ENCODE measurements at regions not wholly inside any gene's neighbourhood (a gene's known extent, or its start where the extent isn't known, plus 50 kb on each side); places are given as distances from the start of the nearest gene placed in this dataset.

DNA sequence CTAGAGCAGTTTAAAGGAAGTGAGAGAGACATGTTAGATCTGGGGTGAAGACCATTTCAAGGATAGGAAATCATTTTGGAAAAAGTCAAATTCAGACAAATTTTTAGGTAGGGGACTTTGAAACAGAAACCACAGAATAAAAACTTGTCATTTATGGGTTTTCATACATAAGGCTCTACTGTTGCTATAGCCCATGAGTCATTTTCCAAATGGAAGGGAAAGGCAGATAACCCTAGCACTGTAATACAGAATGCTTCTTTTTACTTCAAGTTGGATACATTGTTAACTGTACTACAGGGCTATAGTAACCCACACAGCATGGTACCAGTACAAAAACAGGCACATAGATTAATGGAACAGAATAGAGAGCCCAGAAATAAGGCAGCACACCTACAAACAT lies 455.4 kb downstream of the EBF1 start:
- no peak for DNase-seq (ENCODE audit: extremely low read depth, low read depth, low spot score)

DNA sequence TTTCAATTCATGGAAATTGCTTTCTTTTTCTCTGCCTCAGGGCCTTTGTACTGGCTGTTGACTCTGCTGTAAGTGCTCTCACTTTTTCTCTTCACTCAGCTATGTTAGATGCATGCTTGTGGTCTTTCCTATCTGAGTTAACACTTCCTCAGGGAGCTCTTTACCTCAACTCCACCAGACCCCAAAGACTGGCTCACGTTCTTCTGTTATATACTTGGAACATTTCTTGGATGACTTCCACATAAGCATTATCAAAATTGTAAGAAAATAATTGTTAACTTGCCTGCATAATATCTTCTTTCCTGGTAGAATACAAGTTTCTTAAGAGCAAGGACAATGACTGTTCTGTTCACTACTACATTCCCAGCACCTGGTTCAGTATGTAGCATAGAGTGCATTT lies 455.9 kb downstream of the EBF1 start:
- DNase-seq (ENCODE audit: extremely low read depth, low read depth, low spot score): no peak

DNA sequence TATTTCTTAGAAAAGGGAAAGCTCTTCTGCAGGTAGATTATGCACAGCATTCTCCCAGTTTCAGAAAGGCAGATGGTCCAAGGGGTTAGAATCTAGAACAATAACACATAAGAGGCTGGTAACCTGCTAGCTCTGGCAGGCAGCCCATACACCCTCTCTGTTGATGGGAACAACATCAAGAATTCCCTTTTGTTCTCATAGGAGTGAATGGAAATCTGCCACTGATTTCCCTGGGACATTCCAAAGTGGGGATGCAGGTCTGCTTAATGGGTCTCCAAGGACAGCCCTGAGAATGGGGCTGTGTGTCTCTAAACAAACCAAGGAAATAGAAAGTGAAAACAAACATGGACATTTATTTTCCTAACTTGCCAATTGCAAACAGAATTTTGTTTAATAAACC lies 456.8 kb downstream of the EBF1 start:
- no peak for DNase-seq (ENCODE audit: extremely low read depth, low read depth, low spot score)

DNA sequence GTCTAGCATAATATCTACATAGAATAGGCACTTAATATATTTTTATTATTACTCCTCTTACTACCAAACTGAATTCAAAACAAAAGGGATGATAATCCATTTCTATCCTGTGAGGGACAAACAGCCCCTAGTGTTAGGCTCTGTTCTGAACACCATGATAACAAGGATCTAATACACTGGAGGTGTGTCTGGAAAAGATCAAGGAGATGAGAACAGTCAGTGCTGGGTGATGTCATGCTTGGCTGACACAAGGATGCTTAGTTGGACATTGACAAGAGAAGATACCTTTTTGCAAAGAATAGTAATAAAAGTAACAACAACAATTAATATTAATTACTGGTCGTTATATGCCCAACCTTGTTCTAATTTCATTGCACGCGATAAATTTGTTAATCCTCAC lies 458.7 kb downstream of the EBF1 start:
- no peak for DNase-seq (ENCODE audit: extremely low read depth, low read depth, low spot score)

DNA sequence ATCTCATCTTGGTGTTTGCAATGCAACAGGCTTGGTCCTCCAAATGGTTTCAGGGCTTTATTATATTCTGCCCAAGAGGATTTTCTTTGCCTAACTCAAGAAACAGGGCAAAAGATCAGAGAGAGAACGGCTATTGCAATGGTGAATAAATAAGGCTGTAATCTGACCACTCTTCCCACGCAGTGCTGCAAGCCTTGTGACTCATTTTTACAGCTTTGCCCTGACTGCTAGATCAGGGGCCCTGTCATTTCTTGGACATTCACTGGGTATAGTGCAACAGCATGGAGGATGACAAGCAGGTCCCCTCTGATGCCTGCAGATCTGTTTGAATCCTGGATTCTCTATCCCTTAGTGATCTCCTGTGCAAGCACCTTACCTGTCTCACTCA lies 459.1 kb downstream of the EBF1 start:
- no peak for DNase-seq (ENCODE audit: extremely low read depth, low read depth, low spot score)

DNA sequence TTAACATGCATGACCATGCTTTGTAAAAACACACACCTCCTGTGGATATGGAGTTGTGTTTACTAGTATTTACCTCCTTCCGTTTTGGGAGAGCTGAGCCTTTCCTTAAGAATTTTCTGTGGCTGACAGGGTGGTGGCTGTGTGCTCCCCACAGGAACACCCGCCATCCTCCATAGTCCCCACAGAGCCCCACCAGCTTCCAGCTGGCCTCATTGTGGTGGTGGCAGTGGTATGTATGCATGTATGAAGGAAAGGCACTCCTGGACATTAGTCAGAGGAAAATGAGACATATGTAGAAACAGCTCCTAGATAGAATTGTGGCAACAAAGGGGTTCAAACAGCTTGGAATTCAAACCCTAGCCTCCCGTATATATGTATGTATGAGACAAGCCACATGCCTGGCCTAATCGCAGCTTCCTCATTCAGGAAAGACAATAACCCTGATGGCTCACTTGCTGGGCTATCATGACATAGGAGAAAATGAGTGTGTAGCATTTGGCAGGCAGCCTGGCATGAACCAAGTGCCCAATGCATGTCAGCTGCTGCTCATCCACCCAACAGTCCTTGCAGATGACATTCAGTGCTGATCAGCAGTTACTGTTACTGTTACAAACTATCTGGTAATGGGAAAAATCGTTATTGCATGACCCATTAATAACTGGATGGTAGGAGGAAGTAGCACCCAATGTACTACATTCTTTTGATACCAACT lies 459.7 kb downstream of the EBF1 start:
- no peak for DNase-seq (ENCODE audit: extremely low read depth, low read depth, low spot score)

DNA sequence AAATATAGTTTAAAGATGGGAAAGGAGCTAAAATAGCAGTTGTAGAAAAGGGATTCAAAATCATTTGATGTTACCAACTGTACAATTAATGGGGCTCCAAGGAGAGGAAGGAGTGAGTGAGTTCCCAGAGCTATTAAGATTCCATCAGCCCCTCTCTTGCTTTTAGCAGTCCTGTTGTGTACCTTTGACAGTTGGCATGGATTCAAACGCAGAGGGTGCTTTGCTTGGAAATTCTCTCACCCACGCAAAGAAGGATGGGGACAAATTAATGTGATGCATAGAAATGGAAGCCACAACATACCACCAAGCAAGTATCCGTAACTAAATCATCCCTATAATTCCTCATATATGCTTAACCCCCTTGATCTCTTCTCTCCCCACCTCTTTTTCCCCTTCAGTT lies 461.3 kb downstream of the EBF1 start:
- no peak for DNase-seq (ENCODE audit: extremely low read depth, low read depth, low spot score)

DNA sequence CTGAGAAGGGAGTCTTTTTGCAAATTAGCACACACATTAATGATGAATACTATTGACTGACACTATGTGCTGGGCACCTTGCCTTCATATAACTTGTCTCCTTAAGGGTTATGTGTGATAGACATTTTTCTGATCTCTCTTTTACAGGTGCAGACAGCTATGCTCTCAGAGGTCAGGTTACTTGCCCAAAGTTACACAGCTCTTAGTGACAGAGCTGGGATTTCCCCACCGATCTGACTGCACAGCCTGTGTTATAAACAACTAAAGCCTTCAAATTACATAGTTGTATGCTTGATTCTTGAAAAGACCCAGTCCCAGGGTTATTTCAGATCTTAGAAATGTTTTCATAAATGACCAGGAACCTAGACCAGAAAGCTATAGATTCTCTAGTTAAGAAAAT lies 462.7 kb downstream of the EBF1 start:
- DNase-seq (ENCODE audit: extremely low read depth, low read depth, low spot score): no peak

DNA sequence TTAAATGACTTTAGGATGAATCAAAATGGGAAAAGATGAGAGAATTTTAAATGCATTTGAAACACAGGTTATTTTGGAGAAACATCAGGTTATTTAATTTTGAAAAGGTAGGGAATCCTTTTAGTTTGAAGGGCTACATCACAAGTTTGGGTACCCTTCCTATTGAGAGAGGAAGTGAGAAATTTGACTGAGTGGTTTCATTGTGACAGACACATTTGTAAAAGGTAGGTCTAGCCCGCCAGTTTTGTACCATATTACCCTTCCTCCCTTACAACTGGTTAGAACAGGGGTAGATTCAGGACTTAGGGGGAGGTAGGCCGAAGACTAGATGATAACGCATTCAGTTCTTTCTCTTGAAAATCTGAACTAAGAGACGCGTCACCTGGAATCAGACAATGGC lies 464.2 kb downstream of the EBF1 start:
- DNase-seq (ENCODE audit: extremely low read depth, low read depth, low spot score): no peak

DNA sequence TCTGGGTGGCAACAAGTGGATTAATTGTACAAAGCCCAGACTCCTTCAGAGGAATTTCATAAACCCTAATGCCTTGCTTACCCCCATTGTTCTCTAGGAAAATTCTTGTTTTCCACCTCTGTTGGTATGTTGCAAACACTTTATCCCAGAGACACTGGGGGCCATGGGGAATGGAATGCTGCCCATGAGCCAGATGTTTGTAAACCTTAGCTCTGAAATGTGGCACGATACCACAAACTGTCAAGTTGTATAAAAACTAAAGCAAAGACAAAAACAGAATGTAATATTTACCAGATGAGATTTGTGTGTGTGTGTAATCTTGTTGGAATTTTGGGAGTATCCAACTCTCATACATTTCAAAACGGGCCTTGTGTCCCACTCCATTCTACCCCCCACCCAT lies 465.0 kb downstream of the EBF1 start:
- DNase-seq (ENCODE audit: extremely low read depth, low read depth, low spot score): no peak

DNA sequence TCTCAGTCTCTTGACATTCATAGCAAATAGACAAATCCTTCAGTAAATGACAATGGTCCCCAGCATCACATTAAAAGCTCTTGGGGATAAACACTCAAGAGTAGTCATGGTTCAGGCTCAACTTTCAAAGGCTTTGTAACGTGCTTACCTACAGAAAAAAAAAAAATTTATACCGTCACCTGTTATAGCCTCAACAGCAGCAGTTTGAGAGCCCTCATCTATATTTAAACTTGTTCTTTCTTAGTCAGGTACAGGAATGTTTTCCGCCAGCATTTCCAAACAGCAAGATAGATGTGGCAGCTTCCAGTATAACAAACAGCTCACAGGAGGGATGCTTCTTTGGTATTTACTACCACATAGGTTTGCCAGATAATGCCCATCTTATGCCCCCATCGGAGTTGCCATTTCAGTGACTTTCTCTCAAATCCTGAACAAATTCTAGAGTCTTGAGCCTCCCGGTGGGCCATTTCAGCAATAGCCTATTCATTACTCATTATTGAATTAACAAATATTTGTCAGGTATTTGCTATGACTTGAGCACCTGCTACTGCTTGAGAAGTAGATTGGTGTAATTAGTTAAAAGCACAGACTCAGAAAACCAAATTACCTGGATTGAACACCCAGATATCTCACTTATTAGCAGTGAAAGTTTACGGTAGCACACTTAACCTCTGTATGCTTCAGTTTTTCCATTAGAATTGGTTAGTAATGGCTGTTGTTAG lies 470.0 kb downstream of the EBF1 start:
- DNase-seq (ENCODE audit: extremely low read depth, low read depth, low spot score): no peak

DNA sequence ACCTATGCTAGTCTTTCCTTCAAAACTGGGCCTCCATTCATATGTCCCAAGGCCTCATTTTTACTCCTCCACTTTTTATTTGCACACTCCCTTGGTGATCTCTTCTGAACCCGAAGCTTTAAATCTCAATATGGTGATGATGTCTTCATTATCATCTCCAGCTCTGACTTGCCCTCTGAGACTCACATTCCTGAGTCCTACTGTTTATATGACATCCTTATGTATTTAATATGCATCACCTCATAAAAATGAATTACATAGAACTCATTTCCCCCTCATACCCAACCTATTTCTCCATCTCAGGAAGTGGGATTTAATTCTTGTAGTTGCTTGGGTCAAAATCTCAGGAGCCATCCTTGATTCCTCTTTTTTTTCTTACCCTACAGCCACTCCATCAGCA lies 473.0 kb downstream of the EBF1 start:
- DNase-seq (ENCODE audit: extremely low read depth, low read depth, low spot score): no peak

DNA sequence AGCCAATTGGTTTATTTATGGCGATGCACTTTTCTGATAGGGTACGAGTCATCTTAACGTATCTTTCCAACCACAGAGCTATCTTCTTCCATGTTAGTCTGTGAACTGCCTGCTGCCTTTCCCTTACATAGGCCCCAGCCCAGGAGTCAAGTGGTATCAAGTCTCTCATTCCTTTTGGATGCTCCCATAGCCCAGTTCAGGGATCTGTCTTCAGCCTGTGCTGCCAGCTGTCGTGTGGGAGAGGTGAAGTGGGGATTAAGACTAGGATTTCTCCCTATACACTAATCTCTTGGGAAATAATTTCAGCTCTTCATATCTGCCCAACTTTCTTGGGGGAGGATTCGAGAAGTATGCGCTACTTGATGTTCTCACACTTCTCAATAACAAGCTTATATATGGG lies 475.7 kb downstream of the EBF1 start:
- DNase-seq (ENCODE audit: extremely low read depth, low read depth, low spot score): no peak

DNA sequence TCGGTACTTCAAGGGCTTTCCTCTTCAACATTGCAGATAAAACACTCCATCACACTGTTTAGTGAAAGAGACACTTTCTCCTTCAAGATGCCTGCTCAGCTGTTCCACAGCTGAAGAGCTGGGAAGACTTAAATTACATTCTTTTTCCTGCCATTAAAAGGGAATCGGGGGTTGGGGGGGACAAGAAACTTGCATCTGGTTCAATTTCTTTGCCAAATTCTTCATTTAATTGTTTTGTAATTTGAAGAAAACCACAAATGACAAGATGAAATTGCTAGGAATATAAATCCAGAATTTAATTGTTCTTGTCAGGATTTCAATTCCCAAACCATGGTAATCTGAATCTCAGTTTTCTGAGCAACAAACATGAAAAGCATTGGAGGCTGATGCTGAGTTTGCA lies 478.3 kb downstream of the EBF1 start:
- no peak for DNase-seq (ENCODE audit: extremely low read depth, low read depth, low spot score)

DNA sequence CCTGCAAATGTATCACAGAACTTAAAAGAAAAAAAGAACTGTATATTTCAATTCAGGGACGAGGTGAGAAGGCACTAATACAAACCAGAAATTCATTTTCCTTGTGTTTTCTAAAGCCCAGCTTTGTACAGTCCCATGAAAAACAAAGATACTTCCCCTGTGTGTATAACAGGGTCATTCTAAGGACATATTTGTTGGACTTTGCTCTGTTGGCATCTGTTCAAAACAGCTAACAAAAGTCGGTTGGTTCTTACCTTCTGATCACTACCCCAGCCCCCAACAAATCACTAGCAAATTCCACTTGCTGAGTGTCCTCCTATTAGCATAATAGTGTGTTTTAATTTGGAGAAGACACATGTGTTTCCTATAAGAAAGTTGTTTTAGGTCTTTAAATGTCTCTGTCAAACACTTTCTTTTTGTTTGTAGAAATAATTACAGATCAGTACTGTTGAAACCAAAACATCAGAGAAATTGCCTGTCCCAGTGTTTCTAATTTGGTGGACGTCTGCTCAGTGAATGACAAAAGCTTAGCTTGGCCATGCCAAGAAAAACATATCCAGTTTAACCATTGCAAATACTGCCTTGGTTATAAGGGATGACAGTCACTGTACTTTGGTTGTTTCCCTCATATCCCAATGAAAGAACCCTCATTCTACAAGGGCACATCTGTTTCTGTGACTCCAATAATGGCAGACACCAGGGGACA lies 480.5 kb downstream of the EBF1 start:
- DNase-seq (ENCODE audit: extremely low read depth, low read depth, low spot score): no peak

DNA sequence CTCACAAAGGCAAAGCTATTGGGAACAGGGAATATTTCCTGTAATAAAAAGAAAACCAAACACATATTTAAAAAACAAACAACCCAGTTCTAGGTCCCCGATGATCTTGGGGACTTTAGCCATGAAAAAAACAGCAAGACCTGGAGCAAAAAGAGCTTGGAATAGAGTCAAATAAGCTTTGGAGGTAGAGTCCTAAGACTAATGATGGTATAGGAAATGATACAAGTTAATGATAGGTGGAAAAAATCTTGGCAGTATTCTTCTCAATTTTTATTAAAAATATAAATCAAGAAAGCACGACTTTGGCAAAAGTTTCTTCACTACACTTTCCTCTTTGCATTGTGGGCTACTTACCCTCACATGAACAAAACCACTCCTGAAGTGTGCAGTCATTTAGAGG lies 481.5 kb downstream of the EBF1 start:
- DNase-seq (ENCODE audit: extremely low read depth, low read depth, low spot score): no peak

DNA sequence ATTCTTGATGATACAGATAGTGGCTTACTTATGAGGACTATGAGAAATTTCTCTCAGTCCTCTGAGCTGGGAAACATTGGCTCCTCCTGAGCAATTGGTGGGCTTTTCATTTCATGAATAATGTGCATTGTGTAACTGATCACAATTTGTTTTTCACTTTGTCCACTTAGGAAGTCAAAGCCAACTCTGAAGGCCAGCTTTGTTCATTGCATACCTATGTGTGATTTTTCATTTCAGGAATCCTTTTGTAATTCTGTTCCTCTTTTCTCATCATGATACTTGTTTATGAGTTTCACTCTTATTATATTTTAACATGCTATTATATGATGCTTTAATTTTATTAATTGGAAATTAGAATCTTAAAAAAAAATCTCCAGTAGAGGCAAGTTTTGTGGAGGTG lies 483.0 kb downstream of the EBF1 start:
- DNase-seq (ENCODE audit: extremely low read depth, low read depth, low spot score): no peak

DNA sequence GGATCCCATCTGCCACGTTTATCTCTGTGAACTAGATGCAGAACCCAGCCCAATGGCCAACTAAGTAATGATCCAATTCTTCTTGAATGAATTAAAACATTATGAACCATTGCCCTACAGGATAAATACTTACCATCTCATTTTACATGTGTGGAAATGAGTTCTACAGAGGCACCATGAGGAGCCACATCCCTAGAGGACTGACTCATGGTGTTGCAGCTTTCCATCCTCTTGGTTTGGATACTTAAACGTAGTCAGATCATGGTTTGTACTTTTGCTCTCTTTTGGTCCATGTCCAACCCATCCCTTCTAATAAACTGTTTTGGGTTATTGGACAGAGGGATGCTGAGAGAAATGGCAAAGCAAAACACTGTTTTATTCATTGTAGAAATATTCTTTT lies 484.8 kb downstream of the EBF1 start:
- DNase-seq (ENCODE audit: extremely low read depth, low read depth, low spot score): no peak

DNA sequence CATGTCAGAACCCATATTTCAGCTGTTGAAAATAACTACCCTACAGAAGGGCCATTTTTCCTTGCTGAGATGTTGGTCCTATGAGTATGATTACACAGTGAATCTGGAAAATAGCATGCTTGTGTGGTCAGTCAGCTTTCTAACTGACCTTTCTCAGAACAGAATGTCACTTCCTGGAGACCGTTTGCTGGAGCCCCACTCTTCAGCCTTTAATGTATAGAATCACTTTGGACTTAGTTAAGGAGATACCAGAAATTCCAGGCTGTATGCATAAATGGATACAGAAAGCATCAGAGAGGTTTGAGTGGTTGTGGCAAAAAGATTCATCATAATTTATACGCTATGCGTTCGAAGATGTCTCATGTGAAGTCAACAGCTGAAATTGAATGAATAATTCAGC lies 488.1 kb downstream of the EBF1 start:
- DNase-seq (ENCODE audit: extremely low read depth, low read depth, low spot score): no peak

DNA sequence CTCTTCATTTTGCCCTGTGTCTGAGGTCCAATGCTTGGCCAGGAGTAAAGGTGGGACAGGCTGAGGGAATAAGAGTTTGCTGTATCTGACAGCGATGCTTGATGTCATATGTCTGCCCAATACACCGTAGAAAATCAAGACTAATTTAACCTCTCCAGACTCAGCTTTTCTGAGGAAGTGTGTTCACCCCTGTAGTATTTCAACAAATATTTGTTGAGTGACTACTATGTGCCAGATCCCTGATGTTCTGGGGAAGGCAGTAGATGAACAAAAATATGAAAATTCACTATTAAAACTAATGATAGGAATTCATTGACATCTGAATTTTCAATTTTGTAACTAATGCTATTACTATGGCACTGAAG lies 489.7 kb downstream of the EBF1 start:
- no peak for DNase-seq (ENCODE audit: extremely low read depth, low read depth, low spot score)

DNA sequence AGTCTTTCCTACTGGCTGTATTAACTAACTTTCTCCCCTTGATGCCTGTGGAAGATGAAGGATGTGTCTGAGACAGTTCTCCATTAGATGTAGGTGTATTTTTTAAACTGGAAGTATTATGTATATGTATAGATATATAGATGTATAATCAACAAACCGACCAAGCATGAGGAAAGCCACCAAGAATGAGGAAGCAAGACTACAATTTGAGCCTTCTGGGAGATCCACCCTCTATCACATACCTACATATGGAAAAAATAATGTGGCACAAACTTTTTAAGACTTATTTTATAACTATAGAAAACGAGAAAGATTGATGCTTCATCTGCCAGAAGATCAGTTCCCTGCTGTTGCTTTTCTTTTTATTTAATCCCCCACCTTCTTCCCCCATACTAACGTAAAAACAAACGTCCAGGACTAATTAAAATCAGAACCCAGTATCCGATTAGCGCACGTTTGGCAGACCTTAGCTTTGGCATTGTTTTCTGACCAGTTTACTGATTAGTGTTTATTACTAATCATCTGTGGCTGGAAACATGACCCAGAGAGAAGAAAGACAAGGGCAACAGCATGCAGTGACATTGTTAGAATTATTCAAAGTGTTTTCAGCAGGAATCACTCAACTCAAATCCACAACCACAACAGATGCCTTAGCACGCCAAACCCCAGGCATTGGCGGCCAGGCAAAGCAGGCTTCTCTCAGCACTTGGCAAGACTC lies 490.2 kb downstream of the EBF1 start:
- no peak for DNase-seq (ENCODE audit: extremely low read depth, low read depth, low spot score)

DNA sequence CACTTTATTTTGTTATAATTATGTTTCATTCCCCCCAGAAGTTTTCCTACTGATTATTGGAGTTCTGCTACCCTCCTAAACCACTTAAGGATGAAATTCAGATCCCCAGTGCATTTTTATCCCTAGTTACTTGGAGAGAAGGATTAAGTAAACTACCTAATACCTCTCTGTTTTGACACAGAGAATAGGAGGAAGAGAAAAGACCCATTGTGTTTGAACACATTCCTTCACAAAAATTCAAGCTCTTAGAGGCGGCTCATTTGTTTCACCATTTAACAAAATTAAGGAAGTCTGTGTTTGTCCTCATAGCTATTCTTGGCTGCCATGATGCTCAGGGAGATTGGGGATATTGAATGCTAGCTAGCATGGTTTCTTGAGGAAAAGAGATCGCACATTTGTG lies 492.6 kb downstream of the EBF1 start:
- DNase-seq (ENCODE audit: extremely low read depth, low read depth, low spot score): no peak

Data from glomerular endothelial cell (primary cell).